Cardiac septum (tissue), 1 donor: ENCODE measurements at regions not wholly inside any gene's neighbourhood (a gene's known extent, or its start where the extent isn't known, plus 50 kb on each side); places are given as distances from the start of the nearest gene placed in this dataset.
"Not testable (repeated sequence)": the region's sequence is repeated elsewhere in the genome, so short reads cannot be mapped to it uniquely, and the experiment has no call there.

Experiments used
- DNase-seq: peaks from one replicate; pipeline ENCODE4 v3.0.0-alpha.2; 2020; ENCODE audit warnings: low spot score
- intact Hi-C: fragments of 100-400 bp; cut with DNase I; formaldehyde crosslinking; loops from one replicate; pipeline ENCODE4 v1.14.0; 2022
- donor health status: DM: no; HTN: no; CAD: no.

DNA sequence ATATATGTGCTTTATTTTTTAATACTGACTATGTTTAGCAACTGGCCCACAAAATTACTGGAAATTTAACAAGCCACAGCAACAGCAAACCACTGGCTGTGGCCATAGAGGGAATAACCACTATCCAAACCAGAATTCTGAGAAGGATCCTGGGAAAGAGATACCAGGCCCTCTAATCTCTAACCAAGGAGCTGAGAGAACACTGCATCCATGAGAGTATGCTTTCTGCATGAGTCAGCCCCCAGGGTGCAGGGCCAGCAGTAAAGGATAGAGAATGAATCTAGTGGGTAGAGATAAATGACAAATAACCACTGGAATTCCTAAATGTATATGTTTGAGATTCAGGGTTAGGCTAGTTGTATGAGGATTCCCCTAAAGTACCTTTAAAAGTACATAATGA is 221.8 kb downstream of the KIT start:
- intact Hi-C loops: no loop called here

DNA sequence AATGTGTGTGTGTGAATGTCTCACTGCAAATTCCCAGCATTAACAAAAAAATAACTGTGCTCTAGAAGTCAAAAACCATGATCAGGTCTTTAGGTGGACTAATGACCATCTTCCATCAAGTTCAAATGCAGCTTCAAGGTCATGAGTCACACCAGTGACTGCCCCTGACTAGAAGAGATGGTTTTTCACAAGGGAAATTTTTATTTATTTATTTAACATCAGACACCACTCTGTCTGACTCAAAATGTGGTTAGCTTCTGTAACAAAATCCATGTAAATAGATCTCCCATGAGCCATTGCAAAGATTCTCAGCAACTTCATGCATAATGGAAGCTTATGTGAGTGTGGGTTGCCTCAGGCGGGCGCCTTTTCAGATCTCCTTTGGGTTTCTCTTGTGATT is 219.2 kb downstream of the KIT start:
- intact Hi-C loops: no loop called here
- no peak for DNase-seq

More for the DNA sequence above, 221.8 kb downstream of the KIT start:
- DNase-seq: no peak

DNA sequence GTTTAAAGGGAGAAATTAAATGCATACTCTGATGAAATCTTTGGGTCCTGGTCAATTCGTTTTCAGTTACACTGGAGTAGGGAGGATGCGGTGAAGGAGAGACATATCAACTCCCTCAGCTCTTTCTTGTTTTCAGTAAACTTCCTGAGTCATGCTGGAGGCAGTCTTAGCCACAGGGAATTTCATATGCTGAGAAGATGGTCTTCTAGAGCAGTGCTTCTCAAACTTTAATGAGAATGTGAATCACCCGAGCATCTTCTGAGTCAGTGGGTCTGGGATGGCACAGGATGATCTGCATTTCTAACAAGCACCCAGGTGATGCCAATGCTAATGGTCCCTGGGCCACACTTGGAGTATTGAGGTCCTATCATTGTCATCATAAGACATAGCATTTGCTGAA is 214.5 kb downstream of the KIT start:
- intact Hi-C loops: no loop called here
- no peak for DNase-seq

DNA sequence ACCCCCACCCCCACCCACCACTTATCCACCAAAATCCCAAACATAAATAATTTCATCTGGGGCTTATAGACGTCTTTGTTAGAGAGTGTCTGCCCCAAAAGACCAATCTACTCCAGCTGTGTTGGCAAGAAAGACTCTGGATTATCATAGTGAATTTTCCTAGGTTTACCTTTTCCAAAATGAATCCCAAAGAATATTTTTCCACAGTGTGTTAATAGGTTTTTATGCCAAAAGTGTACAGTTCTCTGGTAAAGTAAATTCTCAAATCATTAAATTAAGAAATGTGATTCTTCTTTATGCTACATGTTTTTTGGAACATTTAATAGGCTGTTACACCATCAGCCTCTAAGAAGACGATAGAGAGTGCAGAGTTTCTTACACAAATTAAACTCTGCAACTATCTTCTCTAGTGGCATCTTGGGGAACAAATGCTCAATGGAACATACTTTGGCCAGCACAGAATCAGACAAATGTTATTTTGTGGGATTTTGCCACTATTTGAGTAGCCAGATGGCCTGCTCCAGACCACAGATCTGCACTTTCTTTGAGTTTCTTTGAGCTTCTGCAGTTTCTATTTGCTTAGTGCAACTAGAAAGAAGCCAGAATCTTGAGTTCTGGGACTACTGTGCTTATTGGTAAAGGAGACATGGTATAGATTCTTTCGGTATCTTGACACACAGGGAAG is 206.0 kb downstream of the KIT start:
- intact Hi-C loops: no loop called here

DNA sequence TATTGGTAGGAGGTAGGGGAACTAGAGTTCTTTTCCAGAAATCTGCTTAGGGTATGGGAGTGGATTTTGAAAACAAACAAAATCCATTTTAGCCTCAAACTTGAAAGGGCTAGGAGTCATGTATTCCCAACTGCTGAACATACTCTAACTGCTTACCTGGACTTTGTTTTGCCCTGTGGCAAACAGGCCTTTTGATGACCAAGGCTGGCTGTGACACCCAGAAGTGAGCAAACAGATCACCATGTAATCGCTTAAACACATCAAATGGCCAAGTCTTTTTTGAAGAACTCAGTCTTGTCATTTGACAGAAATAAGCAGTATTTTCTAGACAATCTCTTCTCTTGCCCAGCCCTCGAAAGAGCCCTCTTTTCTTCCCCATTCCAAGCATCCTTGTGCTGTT is 203.4 kb downstream of the KIT start:
- no peak for DNase-seq
- intact Hi-C loops: no loop called here

More for the DNA sequence above, 206.0 kb downstream of the KIT start:
- DNase-seq: no peak

DNA sequence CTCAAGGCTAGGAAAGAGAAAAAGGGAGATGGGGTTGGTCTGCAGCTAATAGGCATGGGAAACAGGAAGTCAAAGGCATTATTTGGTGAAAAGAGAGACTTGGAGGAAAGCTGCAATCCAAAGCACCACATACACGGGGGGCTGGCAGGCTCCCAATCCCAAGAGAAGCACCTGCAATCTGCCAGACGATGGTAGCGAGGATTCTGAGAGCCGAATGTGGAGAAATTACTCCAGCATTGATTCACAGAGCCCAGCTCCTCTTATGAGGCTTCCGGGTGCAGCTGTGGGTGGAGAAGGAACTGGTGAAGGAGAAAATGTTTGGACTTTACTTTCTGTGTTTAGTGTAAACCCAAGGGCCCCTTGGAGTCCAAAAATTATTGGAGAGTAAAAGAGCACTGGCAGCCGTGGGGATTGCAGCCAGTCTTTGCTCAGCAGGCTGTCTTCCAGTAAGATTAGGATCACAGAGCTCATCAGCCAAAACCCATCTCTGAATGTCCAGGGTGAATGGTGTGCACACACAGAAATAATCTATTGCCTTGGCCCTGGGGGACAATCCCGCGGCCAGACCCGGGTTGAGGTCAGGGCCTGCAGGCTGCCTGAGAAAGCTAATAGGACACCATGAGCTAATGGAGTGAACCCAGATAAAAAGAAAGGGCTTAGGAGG is 197.6 kb downstream of the KIT start:
- intact Hi-C loops: no loop called here
- DNase-seq: no peak

DNA sequence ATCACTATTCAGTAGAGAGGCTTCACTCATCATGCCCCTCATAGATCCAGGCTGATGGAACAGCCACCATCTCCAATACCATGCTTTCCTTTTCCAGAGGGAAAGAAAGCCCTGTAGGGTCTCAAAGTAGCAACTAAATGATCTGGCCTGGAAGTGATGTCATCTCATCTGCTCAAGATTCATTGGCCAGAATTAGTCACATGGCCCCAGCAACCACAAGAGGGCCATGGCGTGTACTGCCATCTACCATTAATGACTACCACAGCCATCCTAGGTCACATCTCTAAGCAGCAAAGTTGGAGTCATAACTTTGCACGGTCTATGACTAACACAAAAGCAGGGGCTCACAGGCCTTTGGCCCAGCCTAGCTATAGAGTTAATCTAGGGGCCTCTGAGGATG is 194.8 kb downstream of the KIT start:
- no peak for DNase-seq
- intact Hi-C loops: no loop called here

DNA sequence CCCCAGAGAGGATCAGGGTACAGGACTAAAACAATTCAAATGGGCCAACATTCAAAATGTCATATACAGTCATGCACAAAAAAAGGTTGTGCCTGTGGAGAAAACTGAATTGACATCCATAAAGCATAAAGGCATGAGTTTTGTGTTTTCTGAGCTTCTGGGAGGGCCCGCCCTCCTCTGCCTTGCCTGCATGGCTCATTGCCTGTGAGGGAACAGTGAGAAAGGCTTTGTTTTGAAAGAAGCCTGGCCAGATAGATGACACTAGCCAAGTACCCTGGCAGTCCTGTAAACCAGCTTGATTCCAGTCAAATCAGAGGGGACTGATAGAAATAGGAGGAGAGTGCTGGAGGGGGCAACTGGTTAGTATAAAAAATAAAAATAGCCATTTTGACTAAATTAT is 194.3 kb downstream of the KIT start:
- intact Hi-C loops: no loop called here
- DNase-seq: no peak

DNA sequence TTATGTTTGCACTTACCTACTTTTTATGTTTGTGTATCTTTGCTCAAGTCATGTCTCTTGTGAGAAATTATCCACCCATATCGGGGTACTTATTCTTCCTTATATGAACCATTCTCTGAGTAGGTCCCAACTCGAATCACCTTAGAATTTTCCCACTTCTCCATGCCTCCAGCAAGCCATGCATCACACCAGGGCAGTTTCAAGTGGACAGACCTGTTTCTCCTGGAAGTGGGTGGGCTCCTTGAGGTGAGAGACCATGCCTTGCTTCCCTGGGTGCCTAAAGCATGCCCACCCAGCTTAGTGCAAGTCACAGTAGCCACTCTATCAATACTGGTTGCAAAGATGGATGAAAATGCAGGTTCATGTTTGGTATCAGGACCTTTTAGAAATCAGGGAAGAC is 187.2 kb downstream of the KIT start:
- intact Hi-C loops: loop anchor here (10.0 kb wide), 2 partner anchors 160 to 520 kb away; no protein-coding TSS in a partner anchor

DNA sequence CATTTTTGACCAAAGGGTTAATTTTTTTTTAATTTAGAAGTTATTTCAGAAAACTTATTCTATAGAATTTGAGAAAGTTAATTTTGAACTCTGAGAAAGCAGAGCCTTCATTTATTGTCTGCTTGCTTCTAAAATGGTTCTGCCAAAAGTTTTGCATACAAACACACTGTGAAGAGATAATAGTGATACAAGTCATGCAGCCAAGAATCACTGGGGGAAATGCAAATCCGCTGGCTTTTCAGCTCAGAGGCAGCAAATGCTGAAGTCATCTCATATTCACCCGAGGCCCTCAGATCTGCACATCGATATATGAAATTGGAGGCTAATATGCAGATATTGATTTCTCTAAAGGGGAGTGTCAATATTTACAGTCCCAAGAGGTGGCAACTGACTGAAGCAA is 186.2 kb downstream of the KIT start:
- intact Hi-C loops: loop anchor here (10.0 kb wide), 2 partner anchors 159 to 519 kb away; no protein-coding TSS in a partner anchor
- DNase-seq: no peak

More for the DNA sequence above, 187.2 kb downstream of the KIT start:
- DNase-seq: no peak

DNA sequence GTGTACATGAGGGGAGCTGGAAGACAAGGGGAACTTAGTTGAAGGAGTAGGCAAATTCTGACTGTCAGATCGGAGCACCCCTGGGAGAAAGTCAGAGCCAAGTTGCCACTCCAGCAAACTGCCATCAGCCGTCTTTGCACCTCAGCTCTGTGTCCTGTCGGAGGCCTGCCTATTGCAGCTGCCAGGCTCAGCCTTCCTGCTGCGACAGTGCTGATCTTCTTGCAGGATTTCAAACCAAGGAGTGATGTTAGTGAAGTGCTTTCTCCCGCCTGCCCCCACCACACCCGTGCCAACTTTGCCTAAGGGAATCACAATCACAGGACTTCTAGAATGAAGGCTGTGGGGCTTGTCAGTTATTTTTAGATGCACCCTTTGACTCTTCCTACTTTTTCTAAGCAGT is 185.3 kb downstream of the KIT start:
- DNase-seq: no peak

DNA sequence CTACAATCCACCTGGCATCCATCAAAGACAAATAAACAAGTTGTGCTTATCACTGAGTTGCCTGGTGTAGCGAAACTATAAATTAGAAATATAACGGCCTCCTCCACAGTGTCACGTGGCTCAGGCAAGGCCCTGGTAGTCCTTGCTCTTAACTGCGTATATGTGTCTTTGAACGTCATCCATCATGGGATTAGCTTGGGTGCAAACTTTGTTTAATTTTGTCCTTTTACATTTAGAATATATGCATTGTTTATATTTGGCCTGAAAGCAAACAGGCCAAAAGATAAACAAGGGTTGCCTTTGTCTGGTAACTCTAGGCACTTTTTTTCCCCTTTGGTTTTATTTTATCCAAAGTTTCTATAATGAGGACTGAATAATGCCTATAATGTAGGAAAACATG is 184.9 kb downstream of the KIT start:
- DNase-seq: no peak
- intact Hi-C loops: loop anchor here (10.0 kb wide), 2 partner anchors 158 to 518 kb away; no protein-coding TSS in a partner anchor

More for the DNA sequence above, 185.3 kb downstream of the KIT start:
- intact Hi-C loops: loop anchor here (10.0 kb wide), 2 partner anchors 158 to 518 kb away; no protein-coding TSS in a partner anchor

DNA sequence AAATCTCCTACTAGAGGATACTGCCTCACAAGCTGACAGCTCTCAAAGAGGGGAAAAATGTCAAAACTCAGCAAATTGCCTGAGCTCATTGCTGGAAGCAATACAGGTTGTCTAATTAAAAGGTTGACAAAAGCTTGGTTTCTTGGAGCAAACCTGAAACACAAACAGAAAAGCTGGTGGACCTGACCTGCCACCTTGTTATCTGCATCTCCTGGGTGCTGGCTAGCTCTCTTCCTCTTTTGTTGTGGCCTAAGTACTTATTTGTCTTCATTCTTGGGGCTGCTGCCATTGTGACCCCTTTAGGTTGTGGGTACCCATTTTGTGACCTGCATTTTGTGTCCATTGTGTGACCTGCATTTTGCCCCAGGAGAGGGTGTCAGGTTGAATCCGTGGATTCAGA is 184.5 kb downstream of the KIT start:
- intact Hi-C loops: loop anchor here (10.0 kb wide), 2 partner anchors 157 to 517 kb away; no protein-coding TSS in a partner anchor
- no peak for DNase-seq

DNA sequence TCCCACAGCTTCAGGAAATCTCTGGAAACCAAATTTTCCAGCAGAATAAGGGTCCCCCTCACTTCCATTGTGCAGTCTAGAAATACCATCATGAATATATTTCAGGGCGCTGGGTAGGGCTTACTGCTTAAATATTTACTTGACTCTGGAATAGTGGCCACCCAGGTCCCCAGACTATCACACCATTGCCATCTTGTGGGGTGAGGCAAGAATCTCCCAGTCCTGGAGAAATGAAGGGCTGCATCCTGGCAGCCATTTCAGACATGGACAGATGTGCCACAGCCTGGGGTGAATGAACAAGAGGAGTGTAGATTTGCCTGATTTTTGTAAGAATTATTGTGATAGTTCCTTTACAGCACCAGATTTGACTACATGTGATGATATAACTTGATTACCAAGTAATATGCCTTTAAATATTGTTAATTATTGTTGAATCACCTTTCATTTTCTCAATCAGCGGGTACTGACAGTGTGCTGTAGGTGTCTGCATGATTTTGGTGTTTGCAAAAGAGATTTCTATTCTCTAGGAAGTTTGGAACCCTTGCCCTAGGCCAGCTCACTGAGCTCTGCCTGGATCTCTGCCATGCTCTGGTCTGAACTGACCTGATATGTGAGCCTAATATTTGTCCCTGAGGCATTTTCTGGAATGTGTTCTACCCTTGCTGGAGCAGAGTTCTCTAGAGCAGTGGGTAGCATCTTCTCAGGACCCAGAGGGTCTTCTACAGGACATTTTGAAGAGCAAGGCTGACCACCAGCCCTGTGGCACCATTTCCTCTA is 183.4 kb downstream of the KIT start:
- intact Hi-C loops: loop anchor here (10.0 kb wide), 2 partner anchors 156 to 516 kb away; no protein-coding TSS in a partner anchor
- no peak for DNase-seq

DNA sequence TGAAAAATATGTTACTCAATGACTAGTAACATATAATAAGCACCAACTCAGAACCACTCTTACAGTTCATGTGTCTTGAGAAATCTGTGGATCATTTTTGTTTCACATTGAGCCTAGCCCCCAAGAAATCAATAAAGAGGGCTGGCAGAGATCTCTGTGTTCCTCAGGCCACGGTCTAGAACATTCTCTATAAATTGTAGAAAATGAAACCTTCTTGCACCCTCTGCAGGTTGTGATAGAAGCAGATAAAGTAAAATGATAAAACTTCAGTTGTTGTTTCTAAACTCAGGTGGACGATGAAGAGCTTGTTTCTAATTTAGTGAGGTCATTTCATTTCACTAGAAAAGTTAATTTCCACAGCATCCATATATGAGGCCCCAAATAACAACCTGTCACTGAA is 182.7 kb downstream of the KIT start:
- intact Hi-C loops: loop anchor here (10.0 kb wide), 2 partner anchors 156 to 516 kb away; no protein-coding TSS in a partner anchor
- no peak for DNase-seq

DNA sequence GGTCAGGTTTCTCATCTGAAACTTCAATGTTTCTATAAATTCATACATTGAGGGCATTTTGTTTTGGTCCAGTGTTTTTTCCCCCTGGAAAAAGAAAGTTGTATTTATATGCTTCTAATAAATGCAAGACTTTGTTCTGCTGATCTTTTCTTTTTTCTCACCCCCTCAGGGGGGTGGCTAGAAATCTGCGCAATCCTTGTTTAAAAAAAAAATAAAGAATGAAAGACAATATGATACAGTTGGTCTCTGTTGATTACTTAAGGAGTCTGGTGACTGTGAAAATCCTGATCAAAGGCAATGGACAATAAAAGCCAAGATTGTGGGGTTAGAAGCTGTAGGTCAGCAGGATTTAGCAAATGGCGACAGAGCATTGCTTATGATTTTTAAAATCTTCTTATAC is 180.5 kb downstream of the KIT start:
- no peak for DNase-seq
- intact Hi-C loops: no loop called here

DNA sequence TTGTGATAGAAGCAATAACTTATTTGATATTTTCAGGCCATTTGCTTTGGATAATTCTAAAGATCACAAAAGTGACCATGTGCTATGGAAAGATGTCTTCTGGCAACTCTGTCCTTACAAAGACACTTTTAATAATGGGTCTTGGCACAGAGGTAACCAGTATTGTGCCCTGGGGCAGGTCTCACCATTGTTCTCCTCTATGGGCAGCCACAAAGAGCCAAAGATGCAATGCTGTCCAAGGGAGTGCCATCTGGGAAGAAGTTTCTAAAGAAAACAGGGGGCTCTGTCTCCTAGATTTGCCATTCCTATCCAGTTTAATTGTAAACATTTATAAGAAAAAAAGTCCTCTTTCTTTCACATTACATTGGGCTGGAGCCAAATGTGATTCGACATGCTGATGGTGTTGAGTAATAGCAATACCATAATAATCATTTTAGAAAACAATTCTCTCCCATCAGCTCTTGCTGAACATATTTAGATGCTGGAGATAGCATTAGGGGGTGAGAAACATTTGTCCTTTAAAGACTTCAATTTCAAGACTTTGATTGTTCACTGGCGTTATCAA is 179.9 kb downstream of the KIT start:
- intact Hi-C loops: no loop called here
- DNase-seq: no peak

DNA sequence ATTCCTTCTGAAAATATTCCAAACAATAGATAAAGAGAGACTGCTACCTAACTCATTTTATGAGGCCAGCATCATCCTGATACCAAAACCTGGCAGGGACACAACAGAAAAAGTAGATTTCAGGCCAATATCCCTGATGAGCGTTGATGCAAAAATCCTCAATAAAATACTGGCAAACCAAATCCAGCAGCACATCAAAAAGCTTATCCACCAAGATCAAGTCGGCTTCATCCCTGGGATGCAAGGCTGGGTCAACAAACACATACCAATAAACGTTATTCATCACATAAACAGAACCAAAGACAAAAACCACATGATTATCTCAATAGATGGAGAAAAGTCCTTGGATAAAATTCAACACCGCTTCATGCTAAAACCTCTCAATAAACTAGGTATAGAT is 170.6 kb downstream of the KIT start:
- intact Hi-C loops: not testable (repeated sequence)

DNA sequence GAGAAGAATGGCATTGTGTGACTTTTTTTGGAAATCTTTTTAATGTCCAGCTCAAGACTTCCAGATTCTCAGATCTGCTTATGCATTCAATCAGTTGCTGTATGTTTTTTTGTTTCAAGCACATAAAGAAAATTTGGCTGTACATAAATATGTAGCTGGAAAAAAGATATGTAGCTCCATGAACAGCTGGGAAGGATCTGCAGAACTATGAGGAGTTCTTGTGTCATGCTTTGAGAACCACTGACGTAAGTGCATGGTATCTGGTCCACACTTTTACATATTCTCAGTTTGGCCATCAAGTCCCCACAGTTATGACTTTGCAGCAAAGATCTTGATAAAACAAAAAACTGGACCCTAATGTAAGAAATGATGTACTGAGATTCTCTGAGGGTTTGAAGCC is 165.9 kb downstream of the KIT start:
- intact Hi-C loops: no loop called here
- no peak for DNase-seq

More for the DNA sequence above, 170.6 kb downstream of the KIT start:
- not testable (repeated sequence) for DNase-seq

DNA sequence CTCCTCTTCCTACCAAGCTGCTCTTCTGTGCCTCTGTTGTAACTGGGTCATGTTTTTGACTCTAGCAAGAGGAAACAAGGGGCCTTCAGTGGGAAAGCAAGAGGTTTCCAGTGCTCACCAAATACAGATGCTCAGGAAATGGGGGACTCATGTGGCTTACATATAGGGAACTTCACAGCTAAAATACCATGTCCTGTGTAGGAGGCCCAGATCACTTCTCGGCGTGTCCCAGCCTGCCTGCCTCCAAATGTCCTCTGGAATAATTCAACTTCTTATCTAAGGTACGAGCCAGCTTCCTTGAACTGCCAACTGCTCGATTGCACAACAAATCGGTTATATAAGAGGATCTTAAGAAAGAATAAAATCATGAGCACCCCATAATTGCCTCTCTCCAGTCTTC is 161.3 kb downstream of the KIT start:
- intact Hi-C loops: no loop called here
- no peak for DNase-seq
